Caco-2 (cell line): ENCODE measurements at regions not wholly inside any gene's neighbourhood (a gene's known extent, or its start where the extent isn't known, plus 50 kb on each side); places are given as distances from the start of the nearest gene placed in this dataset.

Experiments
- BruUV-seq: library from RNA; stranded (reverse); fragments of 400-500 nt; replicated peaks from 2 replicates; lab custom pipeline; 2021; lab: Mats Ljungman, UMichigan
- CTCF ChIA-PET: fragments of 300-600 bp; sonication (Branson Sonifier 250); formaldehyde crosslinking; loops from one replicate; lab custom pipeline; 2022; ENCODE audit warnings: antibody characterized with exemption; lab: Charles Lee
- POLR2A ChIA-PET: fragments of 300-600 bp; sonication (Branson Sonifier 250); formaldehyde crosslinking; loops from one replicate; lab custom pipeline; 2022; ENCODE audit warnings: antibody characterized with exemption; lab: Charles Lee
- DNase-seq, 2 experiments: peaks; one replicate each; pipeline versions ENCODE4 v3.0.0 to v3.0.0-alpha.2; 2020 to 2022
- H3K27me3 ChIP-seq: replicated peaks from 2 replicates; pipeline ENCODE4 v1.6.0; 2011; ENCODE audit warnings: low read length; ENCODE audit not compliant: control insufficient read depth, insufficient read depth
- H3K36me3 ChIP-seq: 2 replicates; pipeline ENCODE4 v1.5.1; 2011; ENCODE audit warnings: low read length; ENCODE audit not compliant: control insufficient read depth, insufficient read depth
- H3K4me1 ChIP-seq: fragments of 250-450 bp; sonication (Bioruptor Pico); 2 replicates; pipeline ENCODE4 v1.5.1; 2020; ENCODE audit warnings: mild to moderate bottlenecking
- H3K4me3 ChIP-seq: 2 replicates; pipeline ENCODE4 v1.5.1; 2011; ENCODE audit warnings: low read depth, mild to moderate bottlenecking, control low read depth, low read length
- H3K9me3 ChIP-seq: fragments of 250-450 bp; sonication (Bioruptor Pico); 2 replicates; pipeline ENCODE4 v1.5.1; 2020; ENCODE audit warnings: mild to moderate bottlenecking, moderate library complexity
- H3K27ac Mint-ChIP-seq: one replicate; pipeline ENCODE4 v1.8.0; 2022; ENCODE audit warnings: mixed read lengths; ENCODE audit not compliant: unreplicated experiment
- H3K27me3 Mint-ChIP-seq: one replicate; pipeline ENCODE4 v1.8.0; 2022; ENCODE audit warnings: mixed read lengths; ENCODE audit not compliant: insufficient read depth, unreplicated experiment
- H3K36me3 Mint-ChIP-seq: one replicate; pipeline ENCODE4 v1.8.0; 2022; ENCODE audit warnings: mild to moderate bottlenecking, mixed read lengths; ENCODE audit not compliant: insufficient read depth, unreplicated experiment
- H3K4me1 Mint-ChIP-seq: one replicate; pipeline ENCODE4 v1.8.0; 2022; ENCODE audit warnings: low read depth, mixed read lengths; ENCODE audit not compliant: unreplicated experiment
- H3K4me3 Mint-ChIP-seq: one replicate; pipeline ENCODE4 v1.8.0; 2022; ENCODE audit warnings: mild to moderate bottlenecking, moderate library complexity, mixed read lengths; ENCODE audit not compliant: unreplicated experiment
- H3K9me3 Mint-ChIP-seq: one replicate; pipeline ENCODE4 v1.8.0; 2022; ENCODE audit warnings: mixed read lengths; ENCODE audit not compliant: unreplicated experiment
- CTCF ChIP-seq, 2 experiments: fragments of 200-600 bp in 1 of 2; IDR thresholded peaks; 1 replicate in 1 of 2; 2 replicates in 1 of 2; pipeline versions ENCODE4 v1.5.1 to v1.8.0; 2011 to 2022; ENCODE audit warnings: antibody characterized with exemption in 1 of 2, control low read depth in 1 of 2, inconsistent platforms in 1 of 2, low read depth in 1 of 2, low read length in 1 of 2, mild to moderate bottlenecking in 1 of 2, moderate library complexity in 1 of 2; ENCODE audit not compliant: insufficient read depth in 1 of 2, severe bottlenecking in 1 of 2, unreplicated experiment in 1 of 2
- intact Hi-C: fragments of 100-400 bp; cut with micrococcal nuclease; formaldehyde crosslinking; loops from one replicate; pipeline ENCODE4 v1.10.0; 2022; ENCODE audit not compliant: unreplicated experiment

GRCh38 chr2:6652251-6652650 is 213.5 kb downstream of the CMPK2 start:
- intact Hi-C loops, result no loop called here
- Mint-ChIP-seq H3K4me1 (no peaks in the 10 kb centered on the region), H3K4me3 (no peak overlapping the region), H3K36me3 (no peaks in the 10 kb centered on the region), H3K27me3 (peaks cover 11% of the 10 kb centered on the region), H3K9me3 (no peaks in the 10 kb centered on the region), H3K27ac (no peak overlapping the region)
- Histone ChIP-seq H3K9me3 (no peaks in the 10 kb centered on the region), H3K27me3 (no peaks in the 10 kb centered on the region), H3K4me1 (no peaks in the 10 kb centered on the region), H3K36me3 (no peaks in the 10 kb centered on the region), H3K4me3 (no peak overlapping the region)
- DNase-seq, result no peak
- no peak for TF ChIP-seq CTCF (IDR thresholded peaks at IDR 0.05; ENCODE audit: insufficient read depth in 1 of 2, low read depth in 1 of 2, low read length in 1 of 2, severe bottlenecking in 1 of 2, unreplicated experiment in 1 of 2)
- POLR2A ChIA-PET, result no interaction called here
- BruUV-seq, result no TSS peak
- CTCF ChIA-PET, result no interaction called here

DNA sequence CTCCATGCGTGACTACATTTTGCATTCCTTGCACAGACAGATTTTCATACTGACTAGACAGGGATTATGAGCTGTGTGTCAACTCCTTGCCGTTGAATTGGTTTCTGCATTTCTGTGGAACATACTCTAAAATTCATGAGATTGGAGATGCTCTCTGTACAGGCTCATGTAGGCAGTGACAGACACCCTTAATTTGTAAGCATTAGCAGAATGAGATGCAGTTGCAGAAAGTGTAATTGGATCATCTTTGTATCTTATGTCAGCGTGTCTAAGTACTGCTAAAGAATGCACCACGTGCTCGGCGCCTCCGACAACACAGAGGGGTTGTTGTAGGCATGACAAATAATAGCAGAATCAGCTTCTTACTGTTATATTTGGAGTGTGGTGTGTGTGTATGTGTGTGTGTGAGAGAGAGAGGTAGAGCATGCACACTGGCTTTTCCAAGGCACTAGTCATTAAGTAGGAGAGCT is 212.4 kb downstream of the CMPK2 start:
- Histone ChIP-seq H3K4me3 (no peak overlapping the region), H3K9me3 (no peaks in the 10 kb centered on the region), H3K27me3 (no peaks in the 10 kb centered on the region), H3K36me3 (no peaks in the 10 kb centered on the region), H3K4me1 (no peaks in the 10 kb centered on the region)
- Mint-ChIP-seq H3K4me1 (no peaks in the 10 kb centered on the region), H3K27me3 (peaks cover 11% of the 10 kb centered on the region), H3K4me3 (no peak overlapping the region), H3K36me3 (no peaks in the 10 kb centered on the region), H3K9me3 (no peaks in the 10 kb centered on the region), H3K27ac (no peak overlapping the region)
- ChIA-PET POLR2A (no interaction called here), CTCF (no interaction called here)
- intact Hi-C loops, result no loop called here
- no peak for DNase-seq
- no peak for TF ChIP-seq CTCF (IDR thresholded peaks at IDR 0.05; ENCODE audit: insufficient read depth in 1 of 2, low read depth in 1 of 2, low read length in 1 of 2, severe bottlenecking in 1 of 2, unreplicated experiment in 1 of 2)
- no TSS peak for BruUV-seq

GRCh38 chr2:6654279-6654678 is 211.4 kb downstream of the CMPK2 start:
- Histone ChIP-seq H3K4me3 (no peak overlapping the region), H3K9me3 (no peaks in the 10 kb centered on the region), H3K4me1 (no peaks in the 10 kb centered on the region), H3K36me3 (no peaks in the 10 kb centered on the region), H3K27me3 (no peaks in the 10 kb centered on the region)
- no peak for TF ChIP-seq CTCF (IDR thresholded peaks at IDR 0.05; ENCODE audit: insufficient read depth in 1 of 2, low read depth in 1 of 2, low read length in 1 of 2, severe bottlenecking in 1 of 2, unreplicated experiment in 1 of 2)
- no peak overlapping the region for H3K27ac Mint-ChIP-seq
- no peaks in the 10 kb centered on the region for H3K9me3 Mint-ChIP-seq
- intact Hi-C loops, result no loop called here
- ChIA-PET CTCF (no interaction called here), POLR2A (no interaction called here)
- no peak for DNase-seq
- BruUV-seq, result no TSS peak
- H3K4me1 Mint-ChIP-seq, result no peaks in the 10 kb centered on the region
- no peak overlapping the region for H3K4me3 Mint-ChIP-seq
- H3K36me3 Mint-ChIP-seq, result no peaks in the 10 kb centered on the region
- H3K27me3 Mint-ChIP-seq, result peaks cover 12% of the 10 kb centered on the region
